K562 (cell line): ENCODE measurements at regions not wholly inside any gene's neighbourhood (a gene's known extent, or its start where the extent isn't known, plus 50 kb on each side); places are given as distances from the start of the nearest gene placed in this dataset.

Experiments used
- ATAC-seq: fragments of 200-7000 bp; cut with Tn5 transposase; 3 replicates; pipeline ENCODE4 v1.9.1; 2020; ENCODE audit warnings: moderate library complexity
- BruUV-seq: library from RNA; stranded (reverse); fragments of 400-500 nt; replicated peaks from 2 replicates; lab custom pipeline; 2021; lab: Mats Ljungman, UMichigan
- CTCF ChIA-PET: fragments of 300-600 bp; formaldehyde crosslinking; extraction: SDS; loops from one replicate; lab custom pipeline; 2021; ENCODE audit warnings: low intra/inter-chr PET ratio; lab: Yijun Ruan, JAX
- POLR2A ChIA-PET: fragments of 300-600, 350-650 bp; sonication (Branson Sonifier 250); formaldehyde crosslinking; extraction: SDS; loops from one replicate; lab custom pipeline; 2021; ENCODE audit warnings: antibody characterized with exemption, inconsistent platforms; lab: Yijun Ruan, JAX
- DNase-seq, 4 experiments: peaks; one replicate each; pipeline versions ENCODE4 v3.0.0 to v3.0.0-alpha.2; 2011 to 2018; ENCODE audit warnings: low spot score in 3 of 4, mixed read lengths in 3 of 4; ENCODE audit errors: extremely low read depth in 1 of 4
- FAIRE-seq: peaks from 2 replicates; lab custom pipeline; 2011; peaks lifted over from hg19 to GRCh38; lab: Jason Lieb, UNC
- H2AFZ ChIP-seq: 2 replicates; pipeline ENCODE4 v1.6.0; 2011; ENCODE audit warnings: low read depth, low read length, control low read depth, inconsistent platforms
- H3K27ac ChIP-seq: fragments of 200-600 bp; 3 replicates; pipeline ENCODE4 v1.8.0; 2011; ENCODE audit warnings: low read depth, mild to moderate bottlenecking, control low read depth, inconsistent platforms, low read length, moderate library complexity, mixed read lengths; ENCODE audit errors: extremely low read depth
- H3K27me3 ChIP-seq, 2 experiments: fragments of 300-600 bp in 1 of 2; 2 replicates in 1 of 2; 3 replicates in 1 of 2; pipeline versions ENCODE4 v1.6.0 to v1.8.0; 2011; ENCODE audit warnings: inconsistent platforms in 2 of 2, low read length in 2 of 2, mild to moderate bottlenecking in 1 of 2, mixed read lengths in 1 of 2, moderate library complexity in 1 of 2; ENCODE audit not compliant: control insufficient read depth in 2 of 2, insufficient read depth in 2 of 2
- H3K36me3 ChIP-seq: fragments of 300-600 bp; 3 replicates; pipeline ENCODE4 v1.8.0; 2011; ENCODE audit warnings: mild to moderate bottlenecking, low read length, inconsistent platforms; ENCODE audit not compliant: control insufficient read depth, insufficient read depth
- H3K4me1 ChIP-seq, 2 experiments: fragments of 200-600 bp in 1 of 2; replicated peaks in 1 of 2; 2 replicates in 1 of 2; 3 replicates in 1 of 2; pipeline versions ENCODE4 v1.5.1 to v1.8.0; 2011; ENCODE audit warnings: inconsistent platforms in 2 of 2, low read length in 2 of 2, mild to moderate bottlenecking in 1 of 2, mixed read lengths in 1 of 2, moderate library complexity in 1 of 2; ENCODE audit not compliant: control insufficient read depth in 2 of 2, insufficient read depth in 2 of 2
- H3K4me2 ChIP-seq: 2 replicates; pipeline ENCODE4 v1.6.1; 2011; ENCODE audit warnings: low read length, control low read depth, inconsistent platforms, mixed read lengths; ENCODE audit not compliant: insufficient read depth
- H3K4me3 ChIP-seq: fragments of 200-600 bp; sonication (generic), shearing (Covaris generic); 2 replicates; pipeline ENCODE4 v1.5.1; 2016; ENCODE audit warnings: control low read depth, inconsistent platforms
- H3K79me2 ChIP-seq: fragments of 200-600 bp; 3 replicates; pipeline ENCODE4 v1.8.0; 2011; ENCODE audit warnings: low read length, inconsistent platforms; ENCODE audit not compliant: control insufficient read depth, insufficient read depth
- H3K9ac ChIP-seq, 2 experiments: 2 replicates each; pipeline versions ENCODE4 v1.6.0 to v1.6.1; 2011; ENCODE audit warnings: low read depth in 2 of 2, low read length in 2 of 2, control low read depth in 1 of 2, inconsistent platforms in 1 of 2, mild to moderate bottlenecking in 1 of 2, mixed read lengths in 1 of 2; ENCODE audit not compliant: insufficient read depth in 1 of 2
- H3K9me1 ChIP-seq: one replicate; pipeline ENCODE4 v1.6.0; 2011; ENCODE audit warnings: inconsistent platforms, mild to moderate bottlenecking, low read length, moderate library complexity; ENCODE audit not compliant: control insufficient read depth, insufficient read depth
- H3K9me3 ChIP-seq: replicated peaks from 2 replicates; pipeline ENCODE4 v1.5.1; 2011; ENCODE audit warnings: low read depth, low read length, inconsistent platforms; ENCODE audit not compliant: control insufficient read depth, insufficient read depth
- H4K20me1 ChIP-seq: replicated peaks from 2 replicates; pipeline ENCODE4 v1.6.1; 2011; ENCODE audit warnings: low read length, inconsistent platforms, mixed read lengths; ENCODE audit not compliant: control insufficient read depth, insufficient read depth
- CBX5 ChIP-seq: IDR thresholded peaks from 2 replicates; pipeline ENCODE4 v1.6.1; 2014; ENCODE audit warnings: low read depth, borderline replicate concordance
- CHD7 ChIP-seq: fragments of 200-600 bp; sonication (generic); IDR thresholded peaks from one replicate; pipeline ENCODE4 v1.6.1; 2012; ENCODE audit warnings: mild to moderate bottlenecking, low read depth, low read length, inconsistent platforms
- ETV1 ChIP-seq: fragments of 450-650 bp; conservative IDR thresholded peaks from 2 replicates; pipeline ENCODE4 v1.6.1; 2016; ENCODE audit warnings: missing genetic modification characterization, control low read depth, low read depth, missing compliant biosample characterization
- RNF2 ChIP-seq: sonication (generic); IDR thresholded peaks from 2 replicates; pipeline ENCODE4 v1.6.1; 2016
- SFPQ ChIP-seq: fragments of 200-400 bp; formaldehyde crosslinking; IDR thresholded peaks from 2 replicates; pipeline ENCODE4 v1.6.1; 2017; ENCODE audit warnings: mild to moderate bottlenecking, low read depth, low read length, moderate library complexity
- SNIP1 ChIP-seq: fragments of 450-650 bp; IDR thresholded peaks from 2 replicates; pipeline ENCODE4 v1.7.1; 2017; ENCODE audit warnings: low read depth, mild to moderate bottlenecking
- WGBS: fragments of 100-300 bp; shearing (Covaris generic); methylation state at CpG from one replicate; pipeline ENCODE4 v1.1.6; 2016; ENCODE audit warnings: low coverage, mixed read lengths; ENCODE audit not compliant: insufficient coverage; ENCODE audit errors: missing lambda C conversion rate; 5-methylcytosine and 5-hydroxymethylcytosine counted together
- in situ Hi-C: fragments of 300-500 bp; cut with MboI; formaldehyde crosslinking; loops from 4 replicates; pipeline ENCODE4 v1.15.0; 2018; ENCODE audit warnings: inconsistent platforms, mixed read lengths
- intact Hi-C: fragments of 100-400 bp; cut with micrococcal nuclease; formaldehyde crosslinking; loops from 2 replicates; pipeline ENCODE4 v1.14.2; 2022
- TF ChIP-seq, protein P1 (sequence below): fragments of 200-800 bp; sonication (Bioruptor generic); IDR thresholded peaks from 2 replicates; pipeline ENCODE4 v1.6.1; 2017; ENCODE audit warnings: missing genetic modification characterization, missing compliant biosample characterization

- TF ChIP-seq, protein P1, sequence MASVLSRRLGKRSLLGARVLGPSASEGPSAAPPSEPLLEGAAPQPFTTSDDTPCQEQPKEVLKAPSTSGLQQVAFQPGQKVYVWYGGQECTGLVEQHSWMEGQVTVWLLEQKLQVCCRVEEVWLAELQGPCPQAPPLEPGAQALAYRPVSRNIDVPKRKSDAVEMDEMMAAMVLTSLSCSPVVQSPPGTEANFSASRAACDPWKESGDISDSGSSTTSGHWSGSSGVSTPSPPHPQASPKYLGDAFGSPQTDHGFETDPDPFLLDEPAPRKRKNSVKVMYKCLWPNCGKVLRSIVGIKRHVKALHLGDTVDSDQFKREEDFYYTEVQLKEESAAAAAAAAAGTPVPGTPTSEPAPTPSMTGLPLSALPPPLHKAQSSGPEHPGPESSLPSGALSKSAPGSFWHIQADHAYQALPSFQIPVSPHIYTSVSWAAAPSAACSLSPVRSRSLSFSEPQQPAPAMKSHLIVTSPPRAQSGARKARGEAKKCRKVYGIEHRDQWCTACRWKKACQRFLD, result no peak
- TF ChIP-seq RNF2 (no peak), CBX5 (no peak), ETV1 (tag) (no peak)
Measured at GRCh38 chr4:146087856-146088255, 87.7 kb upstream of the LSM6 start (continued).

DNA sequence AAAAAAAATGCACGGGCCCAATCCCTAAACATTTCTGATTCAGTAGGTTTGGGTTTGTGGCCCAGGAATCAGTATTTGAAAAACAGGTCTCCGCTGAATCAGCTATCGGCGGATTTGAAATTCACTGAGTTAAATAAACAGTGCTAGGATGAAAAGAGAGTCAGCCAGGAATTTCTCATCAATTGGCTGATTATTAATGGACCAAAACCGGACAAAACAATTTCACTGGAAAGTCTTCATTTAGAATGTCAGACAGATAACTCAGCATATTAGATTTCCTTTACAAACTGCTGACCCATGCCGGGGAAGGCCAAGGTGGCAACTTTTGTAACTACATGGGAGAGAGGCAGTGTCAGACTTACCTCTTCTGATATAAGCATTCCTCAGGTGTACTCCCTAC, 99.4 kb upstream of the LSM6 start:
- POLR2A ChIA-PET, result no interaction called here
- H3K4me1 ChIP-seq, result no peaks in the 10 kb centered on the region
- H3K79me2 ChIP-seq, result no peaks in the 10 kb centered on the region
- no peak overlapping the region for H3K4me2 ChIP-seq
- FAIRE-seq (no peak), ATAC-seq (no peak), DNase-seq (no peak)
- no peak overlapping the region for H2AFZ ChIP-seq
- H3K9me3 ChIP-seq, result no peaks in the 10 kb centered on the region
- no TSS peak for BruUV-seq
- 2% methylated on average over 5 of the region's 6 CpGs for WGBS
- 0 out of 2 replicates have a peak, but pooled peaks cover 3% of the 10 kb centered on the region for H4K20me1 ChIP-seq
- intact Hi-C loops, result no loop called here
- H3K27ac ChIP-seq, result no peak overlapping the region
- CTCF ChIA-PET, result no interaction called here
- H3K4me3 ChIP-seq, result no peak overlapping the region
- H3K9me1 ChIP-seq, result no peaks in the 10 kb centered on the region
- in situ Hi-C loops, result no loop called here
- no peaks in the 10 kb centered on the region for H3K27me3 ChIP-seq
- no peak overlapping the region for H3K9ac ChIP-seq
- no peaks in the 10 kb centered on the region for H3K36me3 ChIP-seq
- TF ChIP-seq SFPQ, result no peak
- TF ChIP-seq CHD7, result no peak
- TF ChIP-seq SNIP1, result no peak
